HPDE6-E6E7 (cell line): ENCODE measurements at regions not wholly inside any gene's neighbourhood (a gene's known extent, or its start where the extent isn't known, plus 50 kb on each side); places are given as distances from the start of the nearest gene placed in this dataset.

Source experiments
- DNase-seq: peaks from one replicate; pipeline ENCODE4 v3.0.0; 2011; ENCODE audit warnings: missing footprints; ENCODE audit errors: extremely low spot score

GRCh38 chr1:98068016-98068415 lies 147.2 kb upstream of the DPYD start:
- DNase-seq: no peak

- DNase-seq: no peak
Observed at GRCh38 chr1:98066911-98067310, 146.1 kb upstream of the DPYD start.

GRCh38 chr1:98059620-98060019 lies 138.8 kb upstream of the DPYD start:
- no peak for DNase-seq

GRCh38 chr1:98058676-98059075 lies 137.8 kb upstream of the DPYD start:
- DNase-seq: no peak

GRCh38 chr1:98057236-98057910 lies 136.5 kb upstream of the DPYD start:
- DNase-seq: no peak

GRCh38 chr1:98056781-98057180 lies 135.9 kb upstream of the DPYD start:
- DNase-seq: no peak

GRCh38 chr1:98055457-98055856 lies 134.6 kb upstream of the DPYD start:
- DNase-seq: no peak

GRCh38 chr1:98054786-98055185 lies 134.0 kb upstream of the DPYD start:
- no peak for DNase-seq

GRCh38 chr1:98054367-98054701 lies 133.5 kb upstream of the DPYD start:
- no peak for DNase-seq

- peak; percentile 49 for DNase-seq
Observed at GRCh38 chr1:98053471-98054366, 132.9 kb upstream of the DPYD start.

- peak; percentile 29 for DNase-seq
Observed at GRCh38 chr1:98051065-98051675, 130.3 kb upstream of the DPYD start.

- DNase-seq: no peak
Observed at GRCh38 chr1:98049370-98050135, 128.7 kb upstream of the DPYD start.

GRCh38 chr1:98048751-98049325 lies 128.0 kb upstream of the DPYD start:
- DNase-seq: no peak

GRCh38 chr1:98048244-98048643 lies 127.4 kb upstream of the DPYD start:
- DNase-seq: peak; percentile 48

- DNase-seq: no peak
Observed at GRCh38 chr1:98047171-98047570, 126.3 kb upstream of the DPYD start.

GRCh38 chr1:98045767-98046641 lies 125.2 kb upstream of the DPYD start:
- DNase-seq: no peak

GRCh38 chr1:98045211-98045766 lies 124.5 kb upstream of the DPYD start:
- no peak for DNase-seq

- DNase-seq: no peak
Observed at GRCh38 chr1:98044766-98045165, 123.9 kb upstream of the DPYD start.

- no peak for DNase-seq
Observed at GRCh38 chr1:98044071-98044697, 123.3 kb upstream of the DPYD start.

- no peak for DNase-seq
Observed at GRCh38 chr1:98035602-98036002, 114.8 kb upstream of the DPYD start.
